ENCODE measurements at regions not wholly inside any gene's neighbourhood (a gene's known extent, or its start where the extent isn't known, plus 50 kb on each side); places are given as distances from the start of the nearest gene placed in this dataset.

DNA sequence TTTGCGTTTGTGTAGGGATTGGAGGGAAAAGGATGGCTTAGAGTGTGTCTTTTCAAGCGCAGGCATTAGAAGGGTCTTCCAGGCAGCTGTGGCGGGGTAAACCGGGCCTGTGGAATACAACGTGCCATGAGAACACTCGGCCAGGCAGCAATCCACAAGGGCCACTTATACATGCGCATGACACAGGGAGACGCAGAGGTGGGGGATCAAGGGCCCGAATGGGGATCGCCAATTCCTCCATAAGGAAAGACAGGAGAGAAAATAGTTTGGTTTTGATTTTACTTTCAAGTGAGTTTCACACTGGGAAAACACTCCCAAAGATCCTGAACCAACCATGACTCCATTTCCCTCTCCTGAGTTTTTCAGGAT lies 71.6 kb downstream of the SPRING1 start:
- Histone ChIP-seq H3K27ac (ENCODE audit: low read depth in 1 of 2, low read length in 2 of 2) (no peak overlapping the region), H2AFZ (ENCODE audit: insufficient read depth, low read depth, low read length, poor library complexity, severe bottlenecking) (peak overlapping the region; percentile 67), H3K9ac (ENCODE audit: insufficient read depth, low read length, poor library complexity, severe bottlenecking) (no peak overlapping the region), H3K4me3 (replicated peaks in 1 of 3; ENCODE audit: low read depth in 2 of 3, low read length in 3 of 3) (no peak overlapping the region), H3K4me2 (replicated peaks; ENCODE audit: extremely low read depth, low read length, poor library complexity, severe bottlenecking) (no peak overlapping the region), H4K20me1 (ENCODE audit: insufficient read depth, low read length) (no peaks in the 10 kb centered on the region), H3K27me3 (ENCODE audit: control insufficient read depth in 2 of 2, insufficient read depth in 2 of 2, low read length in 2 of 2) (no peaks in the 10 kb centered on the region), H3K79me2 (ENCODE audit: insufficient read depth, low read length) (peaks cover 4% of the 10 kb centered on the region), H3K4me1 (ENCODE audit: control insufficient read depth in 1 of 2, insufficient read depth in 2 of 2, low read length in 2 of 2) (peaks cover 25 to 26% of the 10 kb centered on the region in 2 donors), H3K9me3 (replicated peaks in 1 of 2; ENCODE audit: control insufficient read depth in 1 of 2, insufficient read depth in 1 of 2, low read length in 2 of 2) (no peaks in the 10 kb centered on the region), H3K36me3 (replicated peaks in 1 of 2; ENCODE audit: control insufficient read depth in 1 of 2, insufficient read depth in 2 of 2, low read length in 2 of 2) (no peaks in the 10 kb centered on the region)
- H3K9me3 Mint-ChIP-seq = peaks cover 0 to 3% (median 0%) of the 10 kb centered on the region in 7 donors
- H3K27me3 Mint-ChIP-seq (ENCODE audit: low read depth in 3 of 3) = peaks cover 0 to 7% (median 3%) of the 10 kb centered on the region in 3 donors
- H3K4me1 Mint-ChIP-seq = peaks cover 32% of the 10 kb centered on the region
- WGBS (ENCODE audit: insufficient coverage) = 98% methylated on average over 6 of the region's 10 CpGs
- no peak for DNase-seq
- H3K4me3 Mint-ChIP-seq = no peak overlapping the region
- H3K27ac Mint-ChIP-seq = no peak overlapping the region
- TF ChIP-seq, protein P1, sequence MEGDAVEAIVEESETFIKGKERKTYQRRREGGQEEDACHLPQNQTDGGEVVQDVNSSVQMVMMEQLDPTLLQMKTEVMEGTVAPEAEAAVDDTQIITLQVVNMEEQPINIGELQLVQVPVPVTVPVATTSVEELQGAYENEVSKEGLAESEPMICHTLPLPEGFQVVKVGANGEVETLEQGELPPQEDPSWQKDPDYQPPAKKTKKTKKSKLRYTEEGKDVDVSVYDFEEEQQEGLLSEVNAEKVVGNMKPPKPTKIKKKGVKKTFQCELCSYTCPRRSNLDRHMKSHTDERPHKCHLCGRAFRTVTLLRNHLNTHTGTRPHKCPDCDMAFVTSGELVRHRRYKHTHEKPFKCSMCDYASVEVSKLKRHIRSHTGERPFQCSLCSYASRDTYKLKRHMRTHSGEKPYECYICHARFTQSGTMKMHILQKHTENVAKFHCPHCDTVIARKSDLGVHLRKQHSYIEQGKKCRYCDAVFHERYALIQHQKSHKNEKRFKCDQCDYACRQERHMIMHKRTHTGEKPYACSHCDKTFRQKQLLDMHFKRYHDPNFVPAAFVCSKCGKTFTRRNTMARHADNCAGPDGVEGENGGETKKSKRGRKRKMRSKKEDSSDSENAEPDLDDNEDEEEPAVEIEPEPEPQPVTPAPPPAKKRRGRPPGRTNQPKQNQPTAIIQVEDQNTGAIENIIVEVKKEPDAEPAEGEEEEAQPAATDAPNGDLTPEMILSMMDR (IDR thresholded peaks at IDR 0.05) = no peak
- H3K36me3 Mint-ChIP-seq = no peaks in the 10 kb centered on the region
- intact Hi-C loops (cut with micrococcal nuclease) = no loop called here

DNA sequence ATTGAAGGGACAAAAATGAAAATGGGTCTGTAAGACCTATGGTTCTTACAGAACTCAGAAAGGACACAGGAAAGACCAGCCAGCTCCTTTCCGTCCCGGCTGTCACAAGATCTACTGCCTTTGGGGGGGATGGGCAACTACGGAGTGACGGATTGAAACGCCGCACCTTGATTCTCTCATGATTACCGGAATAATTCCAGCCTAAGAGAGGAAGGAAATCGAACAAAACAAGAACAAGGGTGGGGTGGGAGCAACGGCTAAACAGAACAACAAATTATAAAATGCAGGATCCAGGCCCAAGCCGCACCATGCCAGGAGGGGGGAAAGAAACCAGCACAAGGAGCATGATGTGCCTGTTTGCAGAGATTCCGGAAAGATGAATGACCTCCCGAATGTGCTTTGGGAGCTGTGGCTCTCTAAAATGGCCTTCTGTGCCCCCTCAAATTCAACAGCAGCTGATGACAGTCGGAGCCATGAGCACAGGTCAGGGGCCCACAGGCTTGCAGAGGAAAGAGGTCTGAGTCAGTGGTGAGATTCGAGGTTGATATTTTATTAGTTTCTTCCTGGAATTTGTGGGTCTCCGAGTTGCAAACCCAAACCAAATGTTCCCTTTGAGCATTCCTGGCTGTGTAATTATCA lies 72.1 kb downstream of the SPRING1 start:
- H3K4me3 ChIP-seq (replicated peaks in 1 of 3; ENCODE audit: low read depth in 2 of 3, low read length in 3 of 3) = no peak overlapping the region
- peak overlapping the region in 1 of 7 donors; percentile 57 for H3K27ac Mint-ChIP-seq
- peaks cover 0 to 3% (median 0%) of the 10 kb centered on the region in 7 donors for H3K9me3 Mint-ChIP-seq
- peaks cover 4% of the 10 kb centered on the region for H3K79me2 ChIP-seq (ENCODE audit: insufficient read depth, low read length)
- peaks cover 0 to 7% (median 3%) of the 10 kb centered on the region in 3 donors for H3K27me3 Mint-ChIP-seq (ENCODE audit: low read depth in 3 of 3)
- no peaks in the 10 kb centered on the region for H3K9me3 ChIP-seq (replicated peaks in 1 of 2; ENCODE audit: control insufficient read depth in 1 of 2, insufficient read depth in 1 of 2, low read length in 2 of 2)
- intact Hi-C loops (cut with micrococcal nuclease) = no loop called here
- H3K36me3 ChIP-seq (replicated peaks in 1 of 2; ENCODE audit: control insufficient read depth in 1 of 2, insufficient read depth in 2 of 2, low read length in 2 of 2) = no peaks in the 10 kb centered on the region
- peak overlapping the region in 1 of 2 donors; percentile 75 for H3K4me3 Mint-ChIP-seq
- DNase-seq = no peak
- TF ChIP-seq, protein P1 (IDR thresholded peaks at IDR 0.05) = no peak
- H3K4me2 ChIP-seq (replicated peaks; ENCODE audit: extremely low read depth, low read length, poor library complexity, severe bottlenecking) = no peak overlapping the region
- no peaks in the 10 kb centered on the region for H4K20me1 ChIP-seq (ENCODE audit: insufficient read depth, low read length)
- no peaks in the 10 kb centered on the region for H3K27me3 ChIP-seq (ENCODE audit: control insufficient read depth in 2 of 2, insufficient read depth in 2 of 2, low read length in 2 of 2)
- no peaks in the 10 kb centered on the region for H3K36me3 Mint-ChIP-seq
- H3K9ac ChIP-seq (ENCODE audit: insufficient read depth, low read length, poor library complexity, severe bottlenecking) = peak overlapping the region; percentile 21
- peaks cover 25 to 26% of the 10 kb centered on the region in 2 donors for H3K4me1 ChIP-seq (ENCODE audit: control insufficient read depth in 1 of 2, insufficient read depth in 2 of 2, low read length in 2 of 2)
- H3K27ac ChIP-seq (ENCODE audit: low read depth in 1 of 2, low read length in 2 of 2) = no peak overlapping the region
- H3K4me1 Mint-ChIP-seq = peaks cover 32% of the 10 kb centered on the region
- peak overlapping the region; percentile 67 for H2AFZ ChIP-seq (ENCODE audit: insufficient read depth, low read depth, low read length, poor library complexity, severe bottlenecking)
- 57% methylated on average over 7 of the region's 15 CpGs for WGBS (ENCODE audit: insufficient coverage)

Measured in CD14-positive monocyte (primary cell).